WTC11 (cell line): ENCODE measurements at regions not wholly inside any gene's neighbourhood (a gene's known extent, or its start where the extent isn't known, plus 50 kb on each side); places are given as distances from the start of the nearest gene placed in this dataset.
A peak's percentile ranks its signal among the peaks of the same experiment; 100 is the strongest.

Experiments used
- ATAC-seq: fragments of 200-7000 bp; cut with Tn5 transposase; 2 replicates; pipeline ENCODE4 v1.10.0; 2021; ENCODE audit warnings: mild to moderate bottlenecking, moderate library complexity
- CTCF ChIA-PET: fragments of 300-600 bp; sonication (Branson Sonifier 250); formaldehyde crosslinking; loops from one replicate; lab custom pipeline; 2021; ENCODE audit warnings: antibody characterized with exemption; lab: Charles Lee
- POLR2A ChIA-PET: fragments of 350-600 bp; sonication (Branson Sonifier 250); formaldehyde crosslinking; loops from one replicate; lab custom pipeline; 2021; ENCODE audit warnings: antibody characterized with exemption; lab: Charles Lee
- DNase-seq: peaks from one replicate; pipeline ENCODE4 v3.0.0; 2021; ENCODE audit warnings: low spot score
- H3K27ac Mint-ChIP-seq: 2 replicates; pipeline ENCODE4 v1.8.0; 2021; ENCODE audit warnings: mixed read lengths
- H3K27me3 Mint-ChIP-seq: 2 replicates; pipeline ENCODE4 v1.8.0; 2021; ENCODE audit warnings: low read depth, mild to moderate bottlenecking, moderate library complexity, mixed read lengths
- H3K36me3 Mint-ChIP-seq: 2 replicates; pipeline ENCODE4 v1.8.0; 2021; ENCODE audit warnings: mixed read lengths
- H3K4me1 Mint-ChIP-seq: 2 replicates; pipeline ENCODE4 v1.8.0; 2022; ENCODE audit warnings: mixed read lengths
- H3K4me3 Mint-ChIP-seq: 2 replicates; pipeline ENCODE4 v1.8.0; 2021; ENCODE audit warnings: mild to moderate bottlenecking, moderate library complexity, mixed read lengths
- H3K9me3 Mint-ChIP-seq: 2 replicates; pipeline ENCODE4 v1.8.0; 2021; ENCODE audit warnings: mixed read lengths
- ESRRA ChIP-seq: sonication (generic); formaldehyde crosslinking; IDR thresholded peaks from 2 replicates; pipeline ENCODE4 v1.8.1; 2022; ENCODE audit warnings: mild to moderate bottlenecking, missing genetic modification reagents, borderline replicate concordance
- ETV6 ChIP-seq: sonication (generic); formaldehyde crosslinking; IDR thresholded peaks from 2 replicates; pipeline ENCODE4 v1.8.1; 2022; ENCODE audit warnings: mild to moderate bottlenecking, missing genetic modification reagents
- GTF2I ChIP-seq: fragments of 250-450 bp; sonication (Bioruptor Pico); conservative IDR thresholded peaks from 2 replicates; pipeline ENCODE4 v1.4.0; 2021; ENCODE audit warnings: mild to moderate bottlenecking
- JUN ChIP-seq: sonication (generic); formaldehyde crosslinking; IDR thresholded peaks from 2 replicates; pipeline ENCODE4 v1.8.0; 2023; ENCODE audit warnings: mild to moderate bottlenecking, missing genetic modification reagents
- MYBL2 ChIP-seq: sonication (generic); formaldehyde crosslinking; IDR thresholded peaks from 2 replicates; pipeline ENCODE4 v1.8.1; 2023; ENCODE audit warnings: mild to moderate bottlenecking, moderate library complexity, missing genetic modification reagents
- NFATC4 ChIP-seq: fragments of 250-450 bp; sonication (Bioruptor Pico); IDR thresholded peaks from 2 replicates; pipeline ENCODE4 v1.9.0; 2021; ENCODE audit warnings: mild to moderate bottlenecking
- NR3C1 ChIP-seq: sonication (generic); formaldehyde crosslinking; conservative IDR thresholded peaks from 2 replicates; pipeline ENCODE4 v1.8.1; 2023; ENCODE audit warnings: low read depth, mild to moderate bottlenecking, missing genetic modification reagents
- OVOL2 ChIP-seq: fragments of 250-450 bp; sonication (Bioruptor Pico); IDR thresholded peaks from 2 replicates; pipeline ENCODE4 v1.9.0; 2021; ENCODE audit warnings: mild to moderate bottlenecking, borderline replicate concordance
- PRRX2 ChIP-seq: fragments of 250-450 bp; sonication (Bioruptor Pico); IDR thresholded peaks from 2 replicates; pipeline ENCODE4 v1.8.0; 2021; ENCODE audit warnings: mild to moderate bottlenecking
- RELA ChIP-seq: sonication (generic); formaldehyde crosslinking; IDR thresholded peaks from 2 replicates; pipeline ENCODE4 v1.8.1; 2022; ENCODE audit warnings: missing genetic modification reagents, mild to moderate bottlenecking, borderline replicate concordance
- RORB ChIP-seq: fragments of 250-450 bp; sonication (Bioruptor Pico); IDR thresholded peaks from 2 replicates; pipeline ENCODE4 v1.9.0; 2021; ENCODE audit warnings: mild to moderate bottlenecking
- SMAD4 ChIP-seq: sonication (generic); formaldehyde crosslinking; IDR thresholded peaks from 2 replicates; pipeline ENCODE4 v1.8.0; 2022; ENCODE audit warnings: mild to moderate bottlenecking, missing genetic modification reagents
- ZNF138 ChIP-seq: sonication (generic); formaldehyde crosslinking; conservative IDR thresholded peaks from 2 replicates; pipeline ENCODE4 v1.8.1; 2022; ENCODE audit warnings: mild to moderate bottlenecking, moderate library complexity, missing genetic modification reagents
- ZNF232 ChIP-seq: sonication (generic); formaldehyde crosslinking; IDR thresholded peaks from 2 replicates; pipeline ENCODE4 v1.8.0; 2022; ENCODE audit warnings: mild to moderate bottlenecking, missing genetic modification reagents
- ZNF317 ChIP-seq: sonication (generic); formaldehyde crosslinking; IDR thresholded peaks from 2 replicates; pipeline ENCODE4 v1.8.1; 2023; ENCODE audit warnings: low read depth, mild to moderate bottlenecking, moderate library complexity, missing genetic modification reagents, borderline replicate concordance
- ZNF416 ChIP-seq: fragments of 250-450 bp; sonication (Bioruptor Pico); IDR thresholded peaks from 2 replicates; pipeline ENCODE4 v1.9.0; 2021; ENCODE audit warnings: mild to moderate bottlenecking, inconsistent platforms
- ZNF423 ChIP-seq: fragments of 250-450 bp; sonication (Bioruptor Pico); IDR thresholded peaks from 2 replicates; pipeline ENCODE4 v2.1.2; 2022; ENCODE audit warnings: mild to moderate bottlenecking, moderate library complexity
- TF ChIP-seq, protein P1 (sequence below): sonication (generic); formaldehyde crosslinking; IDR thresholded peaks from 2 replicates; pipeline ENCODE4 v1.8.0; 2022; ENCODE audit warnings: mild to moderate bottlenecking, missing genetic modification reagents
- TF ChIP-seq, protein P2 (sequence below): sonication (generic); formaldehyde crosslinking; IDR thresholded peaks from 2 replicates; pipeline ENCODE4 v1.8.0; 2022; ENCODE audit warnings: mild to moderate bottlenecking, missing genetic modification reagents
- TF ChIP-seq, protein P3 (sequence below): sonication (generic); formaldehyde crosslinking; IDR thresholded peaks from 2 replicates; pipeline ENCODE4 v1.8.1; 2022; ENCODE audit warnings: low read depth, mild to moderate bottlenecking, moderate library complexity, missing genetic modification reagents, borderline replicate concordance
- TF ChIP-seq, protein P4 (sequence below): sonication (generic); formaldehyde crosslinking; IDR thresholded peaks from 2 replicates; pipeline ENCODE4 v1.8.1; 2022; ENCODE audit warnings: low read depth, missing genetic modification reagents, borderline replicate concordance
- TF ChIP-seq, protein P5 (sequence below): sonication (generic); formaldehyde crosslinking; IDR thresholded peaks from 2 replicates; pipeline ENCODE4 v1.8.1; 2022; ENCODE audit warnings: missing genetic modification reagents, borderline replicate concordance
- TF ChIP-seq, protein P6 (sequence below): fragments of 250-450 bp; sonication (Bioruptor Pico); IDR thresholded peaks from 2 replicates; pipeline ENCODE4 v2.1.2; 2022; ENCODE audit warnings: mild to moderate bottlenecking, moderate library complexity
- TF ChIP-seq, protein P7 (sequence below): sonication (generic); formaldehyde crosslinking; IDR thresholded peaks from 2 replicates; pipeline ENCODE4 v1.8.0; 2023; ENCODE audit warnings: mild to moderate bottlenecking, missing genetic modification reagents
- TF ChIP-seq, protein P8 (sequence below): sonication (generic); formaldehyde crosslinking; IDR thresholded peaks from 2 replicates; pipeline ENCODE4 v1.8.1; 2023; ENCODE audit warnings: mild to moderate bottlenecking, missing genetic modification reagents

DNA sequence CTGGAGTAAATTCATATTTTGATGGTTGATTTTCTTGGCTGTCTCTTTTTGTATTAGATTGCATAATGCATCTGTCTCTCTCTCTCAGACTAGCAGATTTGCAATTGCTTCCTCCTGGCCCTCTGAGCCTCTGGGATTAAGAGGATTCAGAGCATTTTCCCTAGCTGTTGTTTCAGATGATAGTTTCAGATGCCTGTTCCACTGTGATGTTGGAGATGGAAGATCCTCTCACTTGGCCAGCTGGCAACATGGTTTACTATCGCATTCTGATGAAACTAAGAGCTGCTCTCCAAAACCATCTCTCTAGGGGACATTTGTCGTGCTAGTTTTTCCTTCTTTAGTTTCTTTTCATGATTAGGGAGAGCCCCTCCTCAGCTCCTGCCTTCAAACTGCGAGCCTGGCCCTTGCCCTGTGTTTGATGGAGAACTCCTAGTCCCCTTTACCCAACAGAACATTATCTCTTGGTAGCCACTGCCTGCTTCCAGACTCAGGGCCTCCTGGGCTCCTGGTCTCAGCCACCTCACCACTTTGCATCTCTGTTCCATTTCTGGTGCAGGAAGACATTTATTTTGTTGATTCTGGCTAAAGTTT, 244.6 kb downstream of the B3GLCT start:
- no peak for DNase-seq
- POLR2A ChIA-PET, result no interaction called here
- Mint-ChIP-seq H3K36me3 (no peaks in the 10 kb centered on the region), H3K4me3 (no peak overlapping the region), H3K27me3 (no peaks in the 10 kb centered on the region), H3K9me3 (no peaks in the 10 kb centered on the region), H3K4me1 (peaks cover 5% of the 10 kb centered on the region; the same call in 1 of the 2 replicates), H3K27ac (no peak overlapping the region)
- CTCF ChIA-PET, result no interaction called here
- ATAC-seq, result no peak
- TF ChIP-seq GTF2I (CRISPR knock-in tag), result no peak
- TF ChIP-seq ZNF232 (CRISPR knock-in tag), result no peak
- TF ChIP-seq, protein P1, sequence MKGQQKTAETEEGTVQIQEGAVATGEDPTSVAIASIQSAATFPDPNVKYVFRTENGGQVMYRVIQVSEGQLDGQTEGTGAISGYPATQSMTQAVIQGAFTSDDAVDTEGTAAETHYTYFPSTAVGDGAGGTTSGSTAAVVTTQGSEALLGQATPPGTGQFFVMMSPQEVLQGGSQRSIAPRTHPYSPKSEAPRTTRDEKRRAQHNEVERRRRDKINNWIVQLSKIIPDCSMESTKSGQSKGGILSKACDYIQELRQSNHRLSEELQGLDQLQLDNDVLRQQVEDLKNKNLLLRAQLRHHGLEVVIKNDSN, result no peak
- TF ChIP-seq, protein P2, sequence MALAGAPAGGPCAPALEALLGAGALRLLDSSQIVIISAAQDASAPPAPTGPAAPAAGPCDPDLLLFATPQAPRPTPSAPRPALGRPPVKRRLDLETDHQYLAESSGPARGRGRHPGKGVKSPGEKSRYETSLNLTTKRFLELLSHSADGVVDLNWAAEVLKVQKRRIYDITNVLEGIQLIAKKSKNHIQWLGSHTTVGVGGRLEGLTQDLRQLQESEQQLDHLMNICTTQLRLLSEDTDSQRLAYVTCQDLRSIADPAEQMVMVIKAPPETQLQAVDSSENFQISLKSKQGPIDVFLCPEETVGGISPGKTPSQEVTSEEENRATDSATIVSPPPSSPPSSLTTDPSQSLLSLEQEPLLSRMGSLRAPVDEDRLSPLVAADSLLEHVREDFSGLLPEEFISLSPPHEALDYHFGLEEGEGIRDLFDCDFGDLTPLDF (CRISPR knock-in tag), result no peak
- no peak for TF ChIP-seq RORB (CRISPR knock-in tag)
- TF ChIP-seq ZNF423 (CRISPR knock-in tag), result no peak
- TF ChIP-seq, protein P3, sequence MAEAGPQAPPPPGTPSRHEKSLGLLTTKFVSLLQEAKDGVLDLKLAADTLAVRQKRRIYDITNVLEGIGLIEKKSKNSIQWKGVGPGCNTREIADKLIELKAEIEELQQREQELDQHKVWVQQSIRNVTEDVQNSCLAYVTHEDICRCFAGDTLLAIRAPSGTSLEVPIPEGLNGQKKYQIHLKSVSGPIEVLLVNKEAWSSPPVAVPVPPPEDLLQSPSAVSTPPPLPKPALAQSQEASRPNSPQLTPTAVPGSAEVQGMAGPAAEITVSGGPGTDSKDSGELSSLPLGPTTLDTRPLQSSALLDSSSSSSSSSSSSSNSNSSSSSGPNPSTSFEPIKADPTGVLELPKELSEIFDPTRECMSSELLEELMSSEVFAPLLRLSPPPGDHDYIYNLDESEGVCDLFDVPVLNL (CRISPR knock-in tag), result no peak
- TF ChIP-seq, protein P4, sequence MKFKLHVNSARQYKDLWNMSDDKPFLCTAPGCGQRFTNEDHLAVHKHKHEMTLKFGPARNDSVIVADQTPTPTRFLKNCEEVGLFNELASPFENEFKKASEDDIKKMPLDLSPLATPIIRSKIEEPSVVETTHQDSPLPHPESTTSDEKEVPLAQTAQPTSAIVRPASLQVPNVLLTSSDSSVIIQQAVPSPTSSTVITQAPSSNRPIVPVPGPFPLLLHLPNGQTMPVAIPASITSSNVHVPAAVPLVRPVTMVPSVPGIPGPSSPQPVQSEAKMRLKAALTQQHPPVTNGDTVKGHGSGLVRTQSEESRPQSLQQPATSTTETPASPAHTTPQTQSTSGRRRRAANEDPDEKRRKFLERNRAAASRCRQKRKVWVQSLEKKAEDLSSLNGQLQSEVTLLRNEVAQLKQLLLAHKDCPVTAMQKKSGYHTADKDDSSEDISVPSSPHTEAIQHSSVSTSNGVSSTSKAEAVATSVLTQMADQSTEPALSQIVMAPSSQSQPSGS (CRISPR knock-in tag), result no peak
- TF ChIP-seq MYBL2 (CRISPR knock-in tag), result no peak
- TF ChIP-seq SMAD4 (CRISPR knock-in tag), result no peak
- TF ChIP-seq RELA (CRISPR knock-in tag), result no peak

DNA sequence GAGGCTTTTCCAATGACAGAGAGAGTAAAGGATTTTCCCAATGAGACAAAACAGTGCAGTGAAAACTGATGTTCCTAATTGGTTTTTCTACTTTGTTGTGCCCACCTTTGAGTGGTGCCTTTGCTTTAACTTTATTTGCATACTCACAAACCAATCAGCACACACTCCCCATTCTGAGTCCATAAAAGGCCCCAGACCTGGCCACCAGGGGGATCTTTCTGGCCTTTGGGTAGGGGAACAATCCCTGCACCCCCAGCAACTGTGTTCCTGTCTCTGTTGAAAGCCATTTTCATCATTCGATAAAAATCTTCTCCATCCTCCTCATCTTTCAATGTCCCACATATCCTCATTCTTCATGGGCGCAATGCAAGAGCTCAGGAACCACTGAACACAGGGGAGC, 252.8 kb downstream of the B3GLCT start:
- H3K27me3 Mint-ChIP-seq, result no peaks in the 10 kb centered on the region
- ATAC-seq (peak; percentile 72), DNase-seq (peak; percentile 25)
- no peak overlapping the region for H3K27ac Mint-ChIP-seq
- peaks cover 9% of the 10 kb centered on the region for H3K9me3 Mint-ChIP-seq
- ChIA-PET POLR2A (no interaction called here), CTCF (interaction anchor here (1.1 kb wide), 1 partner anchor 19 kb away, joined by 3 read pairs; no protein-coding TSS in a partner anchor)
- H3K4me1 Mint-ChIP-seq, result peaks cover 11% of the 10 kb centered on the region
- H3K36me3 Mint-ChIP-seq, result no peaks in the 10 kb centered on the region
- H3K4me3 Mint-ChIP-seq, result no peak overlapping the region
- TF ChIP-seq, protein P5, sequence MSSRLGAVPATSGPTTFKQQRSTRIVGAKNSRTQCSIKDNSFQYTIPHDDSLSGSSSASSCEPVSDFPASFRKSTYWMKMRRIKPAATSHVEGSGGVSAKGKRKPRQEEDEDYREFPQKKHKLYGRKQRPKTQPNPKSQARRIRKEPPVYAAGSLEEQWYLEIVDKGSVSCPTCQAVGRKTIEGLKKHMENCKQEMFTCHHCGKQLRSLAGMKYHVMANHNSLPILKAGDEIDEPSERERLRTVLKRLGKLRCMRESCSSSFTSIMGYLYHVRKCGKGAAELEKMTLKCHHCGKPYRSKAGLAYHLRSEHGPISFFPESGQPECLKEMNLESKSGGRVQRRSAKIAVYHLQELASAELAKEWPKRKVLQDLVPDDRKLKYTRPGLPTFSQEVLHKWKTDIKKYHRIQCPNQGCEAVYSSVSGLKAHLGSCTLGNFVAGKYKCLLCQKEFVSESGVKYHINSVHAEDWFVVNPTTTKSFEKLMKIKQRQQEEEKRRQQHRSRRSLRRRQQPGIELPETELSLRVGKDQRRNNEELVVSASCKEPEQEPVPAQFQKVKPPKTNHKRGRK (CRISPR knock-in tag), result no peak
- TF ChIP-seq ZNF138 (CRISPR knock-in tag) (no peak), ZNF317 (no peak), ETV6 (CRISPR knock-in tag) (no peak), NR3C1 (CRISPR knock-in tag) (no peak), NFATC4 (no peak), ZNF416 (CRISPR knock-in tag) (no peak), ESRRA (CRISPR knock-in tag) (no peak), JUN (CRISPR knock-in tag) (no peak), PRRX2 (CRISPR knock-in tag) (no peak), OVOL2 (CRISPR knock-in tag) (no peak)
- TF ChIP-seq, protein P6, sequence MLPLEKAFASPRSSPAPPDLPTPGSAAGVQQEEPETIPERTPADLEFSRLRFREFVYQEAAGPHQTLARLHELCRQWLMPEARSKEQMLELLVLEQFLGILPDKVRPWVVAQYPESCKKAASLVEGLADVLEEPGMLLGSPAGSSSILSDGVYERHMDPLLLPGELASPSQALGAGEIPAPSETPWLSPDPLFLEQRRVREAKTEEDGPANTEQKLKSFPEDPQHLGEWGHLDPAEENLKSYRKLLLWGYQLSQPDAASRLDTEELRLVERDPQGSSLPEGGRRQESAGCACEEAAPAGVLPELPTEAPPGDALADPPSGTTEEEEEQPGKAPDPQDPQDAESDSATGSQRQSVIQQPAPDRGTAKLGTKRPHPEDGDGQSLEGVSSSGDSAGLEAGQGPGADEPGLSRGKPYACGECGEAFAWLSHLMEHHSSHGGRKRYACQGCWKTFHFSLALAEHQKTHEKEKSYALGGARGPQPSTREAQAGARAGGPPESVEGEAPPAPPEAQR, result no peak
- TF ChIP-seq, protein P7, sequence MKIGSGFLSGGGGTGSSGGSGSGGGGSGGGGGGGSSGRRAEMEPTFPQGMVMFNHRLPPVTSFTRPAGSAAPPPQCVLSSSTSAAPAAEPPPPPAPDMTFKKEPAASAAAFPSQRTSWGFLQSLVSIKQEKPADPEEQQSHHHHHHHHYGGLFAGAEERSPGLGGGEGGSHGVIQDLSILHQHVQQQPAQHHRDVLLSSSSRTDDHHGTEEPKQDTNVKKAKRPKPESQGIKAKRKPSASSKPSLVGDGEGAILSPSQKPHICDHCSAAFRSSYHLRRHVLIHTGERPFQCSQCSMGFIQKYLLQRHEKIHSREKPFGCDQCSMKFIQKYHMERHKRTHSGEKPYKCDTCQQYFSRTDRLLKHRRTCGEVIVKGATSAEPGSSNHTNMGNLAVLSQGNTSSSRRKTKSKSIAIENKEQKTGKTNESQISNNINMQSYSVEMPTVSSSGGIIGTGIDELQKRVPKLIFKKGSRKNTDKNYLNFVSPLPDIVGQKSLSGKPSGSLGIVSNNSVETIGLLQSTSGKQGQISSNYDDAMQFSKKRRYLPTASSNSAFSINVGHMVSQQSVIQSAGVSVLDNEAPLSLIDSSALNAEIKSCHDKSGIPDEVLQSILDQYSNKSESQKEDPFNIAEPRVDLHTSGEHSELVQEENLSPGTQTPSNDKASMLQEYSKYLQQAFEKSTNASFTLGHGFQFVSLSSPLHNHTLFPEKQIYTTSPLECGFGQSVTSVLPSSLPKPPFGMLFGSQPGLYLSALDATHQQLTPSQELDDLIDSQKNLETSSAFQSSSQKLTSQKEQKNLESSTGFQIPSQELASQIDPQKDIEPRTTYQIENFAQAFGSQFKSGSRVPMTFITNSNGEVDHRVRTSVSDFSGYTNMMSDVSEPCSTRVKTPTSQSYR (CRISPR knock-in tag), result no peak
- TF ChIP-seq, protein P8, sequence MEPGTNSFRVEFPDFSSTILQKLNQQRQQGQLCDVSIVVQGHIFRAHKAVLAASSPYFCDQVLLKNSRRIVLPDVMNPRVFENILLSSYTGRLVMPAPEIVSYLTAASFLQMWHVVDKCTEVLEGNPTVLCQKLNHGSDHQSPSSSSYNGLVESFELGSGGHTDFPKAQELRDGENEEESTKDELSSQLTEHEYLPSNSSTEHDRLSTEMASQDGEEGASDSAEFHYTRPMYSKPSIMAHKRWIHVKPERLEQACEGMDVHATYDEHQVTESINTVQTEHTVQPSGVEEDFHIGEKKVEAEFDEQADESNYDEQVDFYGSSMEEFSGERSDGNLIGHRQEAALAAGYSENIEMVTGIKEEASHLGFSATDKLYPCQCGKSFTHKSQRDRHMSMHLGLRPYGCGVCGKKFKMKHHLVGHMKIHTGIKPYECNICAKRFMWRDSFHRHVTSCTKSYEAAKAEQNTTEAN (CRISPR knock-in tag), result no peak
